Activated effector memory CD4-positive, alpha-beta T cell treated with anti-CD3 and anti-CD28 coated beads, Interleukin-2, amount 50 U/mL, for 16 hours (primary cell): ENCODE measurements at regions not wholly inside any gene's neighbourhood (a gene's known extent, or its start where the extent isn't known, plus 50 kb on each side); places are given as distances from the start of the nearest gene placed in this dataset.

Source experiments
- DNase-seq: peaks from one replicate; pipeline ENCODE4 v3.0.0-alpha.2; 2020

- no peak for DNase-seq
These were observed 124.4 kb downstream of the FBXO15 start for GRCh38 chr18:74023220-74023619.

DNA sequence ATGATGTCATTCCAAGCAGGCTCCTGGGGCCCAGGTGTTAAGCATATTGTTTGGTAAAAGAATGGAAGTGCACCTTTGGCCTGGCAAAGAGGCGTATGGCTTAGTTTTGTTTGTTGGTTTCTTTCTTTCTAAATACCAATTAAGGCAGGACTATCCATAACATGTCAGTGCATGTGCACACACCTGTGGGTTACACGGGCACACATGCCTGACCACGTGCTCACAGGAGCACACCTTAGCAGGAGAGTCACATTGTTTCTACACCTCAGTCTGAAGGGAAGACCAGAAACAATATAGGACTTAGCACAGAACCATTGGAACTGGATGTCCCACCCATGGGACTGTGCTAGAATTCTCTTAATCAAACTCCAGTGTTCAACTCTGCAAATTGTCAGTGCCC, 127.8 kb downstream of the FBXO15 start:
- DNase-seq: no peak

DNA sequence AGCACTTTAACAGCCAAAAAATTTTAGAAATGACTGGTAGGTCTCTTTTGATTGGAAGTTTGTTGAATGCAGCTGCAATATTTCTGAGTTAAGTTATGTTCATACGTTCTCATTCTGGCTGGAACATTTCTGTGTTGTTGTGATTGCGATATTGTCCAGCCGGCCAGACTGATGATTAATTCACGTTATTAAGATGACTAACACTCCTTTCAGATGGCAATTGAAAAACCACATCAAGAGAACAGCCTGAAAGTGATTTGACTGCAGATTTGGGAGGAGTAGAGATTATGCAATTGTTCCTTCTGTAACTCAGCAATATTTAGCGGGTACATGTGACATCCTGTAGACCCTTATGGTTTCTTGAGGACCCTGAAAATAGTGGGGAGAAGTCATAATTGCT, 133.7 kb downstream of the FBXO15 start:
- no peak for DNase-seq

DNA sequence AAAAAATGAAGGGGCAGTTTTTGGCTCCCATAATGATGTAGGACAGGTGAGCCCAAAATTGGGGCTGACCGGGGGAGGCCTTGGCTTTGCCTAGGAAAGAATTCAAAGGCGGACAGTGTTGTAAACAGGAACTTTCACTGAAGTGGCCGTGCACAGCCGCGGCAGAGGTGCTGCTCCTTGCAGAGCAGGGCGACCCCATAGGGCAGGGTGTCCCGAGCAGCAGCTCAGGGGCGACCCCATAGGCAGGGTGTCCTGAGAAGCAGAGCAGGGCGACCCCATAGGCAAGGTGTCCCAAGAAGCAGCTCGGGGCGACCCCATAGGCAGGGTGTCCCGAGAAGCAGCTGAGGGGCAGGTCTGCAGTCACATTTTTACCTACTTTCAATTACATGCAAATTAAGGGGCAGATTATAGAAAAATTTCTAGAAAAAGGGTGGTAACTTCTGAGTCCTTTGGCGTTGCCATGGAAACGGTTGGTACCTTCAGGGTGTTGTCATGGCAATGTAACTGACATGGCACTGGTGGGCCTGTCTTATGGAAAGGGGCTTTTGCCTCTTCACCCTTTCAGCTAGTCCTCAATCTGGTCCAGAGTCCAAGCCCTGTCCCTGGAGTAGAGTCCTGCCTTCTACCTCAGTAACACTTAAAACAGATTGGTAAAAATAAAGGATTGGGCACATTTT, 134.5 kb downstream of the FBXO15 start:
- DNase-seq: no peak

DNA sequence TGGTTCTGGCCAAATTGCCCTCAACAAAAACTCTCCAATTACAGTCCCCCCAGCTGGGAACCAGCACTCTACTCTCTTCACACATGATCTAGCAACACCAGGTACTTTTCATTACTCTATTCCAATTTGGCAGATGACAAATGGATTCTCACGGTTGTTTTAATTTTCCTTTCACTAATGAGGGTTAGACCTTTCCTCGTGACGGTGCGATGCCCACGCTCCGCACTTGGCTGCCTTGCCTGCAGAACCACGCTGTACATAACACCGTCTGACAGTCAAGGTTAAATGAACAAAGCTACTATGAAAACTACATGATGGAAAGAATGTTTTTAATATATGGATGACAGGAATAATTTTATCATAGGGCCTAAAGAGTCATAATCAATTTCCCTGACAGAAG, 141.5 kb downstream of the FBXO15 start:
- DNase-seq: no peak

- no peak for DNase-seq
These were observed 142.1 kb downstream of the FBXO15 start for GRCh38 chr18:74005320-74006109.

- DNase-seq: no peak
These were observed 155.2 kb downstream of the FBXO15 start for GRCh38 chr18:73992242-73993022.

- no peak for DNase-seq
These were observed 156.1 kb downstream of the FBXO15 start for GRCh38 chr18:73991570-73991969.

GRCh38 chr18:73990258-73990657, 157.4 kb downstream of the FBXO15 start:
- no peak for DNase-seq

- DNase-seq: no peak
These were observed 160.2 kb downstream of the FBXO15 start for GRCh38 chr18:73987247-73987980.

GRCh38 chr18:73986711-73987110, 160.9 kb downstream of the FBXO15 start:
- DNase-seq: no peak

- no peak for DNase-seq
These were observed 161.6 kb downstream of the FBXO15 start for GRCh38 chr18:73985855-73986625.

GRCh38 chr18:73983970-73984369, 163.7 kb downstream of the FBXO15 start:
- no peak for DNase-seq

DNA sequence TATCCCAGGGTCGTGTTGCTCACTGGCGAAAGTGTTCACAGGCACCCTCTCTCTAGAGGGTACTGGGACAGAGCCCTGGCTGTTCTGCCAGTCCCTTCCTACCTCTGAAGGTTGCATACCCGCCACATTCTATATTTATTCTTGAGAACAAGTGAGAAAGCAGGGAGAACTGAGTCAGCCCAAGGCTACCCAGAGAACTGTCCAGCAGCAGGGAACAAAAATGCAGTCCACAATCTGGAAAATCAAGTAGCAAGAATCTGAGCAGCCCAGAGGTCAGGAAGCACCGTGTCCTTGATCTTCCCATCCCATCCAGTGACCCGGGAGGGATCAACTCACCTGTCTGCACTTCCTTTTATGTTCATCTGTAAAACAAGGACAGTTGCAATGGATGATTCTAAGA, 164.1 kb downstream of the FBXO15 start:
- DNase-seq: no peak

DNA sequence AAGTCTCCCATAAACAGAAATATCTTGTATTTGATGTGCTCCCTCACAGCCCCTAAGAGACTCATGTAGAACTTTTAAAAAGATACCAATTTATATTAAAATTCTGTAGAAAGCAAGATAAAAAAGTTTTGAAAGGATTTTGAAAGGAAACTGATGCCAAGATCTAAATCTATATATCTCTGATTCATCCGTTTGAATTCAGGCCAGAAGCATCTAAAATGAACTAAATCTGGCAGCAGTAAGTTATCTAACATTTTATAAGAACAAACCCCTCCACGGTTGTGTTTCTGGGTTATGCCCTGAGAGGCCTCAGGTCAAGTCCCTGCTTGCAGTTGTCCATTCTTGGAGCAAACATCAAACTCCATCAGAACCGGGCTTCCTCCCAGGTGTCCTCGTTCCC, 165.8 kb downstream of the FBXO15 start:
- DNase-seq: no peak

- DNase-seq: no peak
These were observed 167.2 kb downstream of the FBXO15 start for GRCh38 chr18:73980289-73980979.

- no peak for DNase-seq
These were observed 167.9 kb downstream of the FBXO15 start for GRCh38 chr18:73979742-73980141.

DNA sequence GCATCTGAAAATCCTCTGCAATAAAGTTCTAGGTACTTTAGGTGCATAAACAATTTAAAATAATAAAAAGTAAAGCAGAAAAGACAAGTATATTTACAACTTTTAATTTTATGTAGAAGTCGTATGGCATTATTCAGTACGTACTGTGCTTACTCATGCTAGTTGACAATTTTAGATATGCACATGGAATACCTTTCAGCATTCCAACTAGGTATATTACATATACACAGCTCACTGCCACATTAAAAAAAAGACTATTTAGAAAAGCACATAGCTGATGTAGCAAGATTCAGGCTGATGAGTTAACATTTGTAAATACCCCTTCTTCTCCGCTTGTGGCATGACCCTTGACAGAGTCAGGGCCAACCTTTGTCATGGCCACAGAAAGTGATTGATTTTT, 171.2 kb downstream of the FBXO15 start:
- DNase-seq: no peak

DNA sequence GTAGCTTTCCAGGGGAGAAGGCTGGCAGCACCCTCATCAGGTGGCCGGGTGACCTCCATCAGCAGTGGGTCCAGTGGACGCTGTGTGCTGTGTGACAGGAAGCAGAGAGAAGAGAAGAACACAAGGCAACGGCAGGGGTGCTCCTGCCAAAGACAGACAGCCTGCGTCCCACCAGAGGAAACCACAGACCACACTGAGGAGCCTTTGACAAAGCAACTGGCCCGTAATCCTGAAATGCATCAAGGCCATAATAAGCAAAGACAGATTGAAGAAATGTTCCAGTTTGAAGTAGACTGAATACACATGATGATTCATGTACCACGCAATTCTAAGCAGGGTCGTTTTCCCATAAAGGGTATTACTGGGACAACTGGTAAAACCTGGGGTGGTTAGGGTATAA, 172.4 kb downstream of the FBXO15 start:
- no peak for DNase-seq

DNA sequence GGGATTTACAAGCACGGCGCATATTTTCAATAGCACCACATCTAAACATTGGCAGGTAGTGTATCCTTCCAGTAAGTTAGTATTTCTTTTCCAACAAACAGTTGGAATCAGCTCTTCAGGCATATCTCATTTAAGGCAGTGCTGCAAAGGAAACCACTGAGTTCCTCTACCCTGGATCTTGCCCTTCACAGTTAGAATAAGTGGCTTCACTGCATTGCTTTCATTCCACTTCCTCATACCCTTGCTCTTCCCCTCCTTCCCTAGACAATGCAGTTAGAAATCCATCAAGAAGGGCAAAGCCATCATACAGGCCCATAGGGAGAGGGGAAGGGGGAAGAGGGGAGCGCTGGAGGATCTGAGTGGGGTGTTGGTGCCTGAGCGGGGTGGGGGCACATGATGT, 173.7 kb downstream of the FBXO15 start:
- no peak for DNase-seq

DNA sequence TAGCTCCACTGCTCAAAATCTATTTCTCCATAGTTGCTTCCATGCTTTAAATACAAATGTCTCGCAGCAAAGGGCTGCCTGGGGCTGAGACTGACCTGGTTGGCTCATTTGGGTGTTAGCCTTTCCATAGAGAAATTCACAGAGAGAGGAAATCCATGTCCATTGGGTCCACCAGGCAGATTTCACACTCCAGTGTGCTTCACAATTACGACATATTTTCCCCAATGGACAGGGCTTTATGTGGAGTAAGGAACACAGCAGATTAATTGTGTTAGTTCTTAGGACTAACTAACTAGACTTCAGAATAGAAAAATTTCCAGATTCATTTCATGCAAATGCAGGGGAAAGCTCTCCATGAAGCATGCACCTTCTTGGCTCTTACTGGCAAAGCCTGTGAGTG, 180.7 kb downstream of the FBXO15 start:
- no peak for DNase-seq

DNA sequence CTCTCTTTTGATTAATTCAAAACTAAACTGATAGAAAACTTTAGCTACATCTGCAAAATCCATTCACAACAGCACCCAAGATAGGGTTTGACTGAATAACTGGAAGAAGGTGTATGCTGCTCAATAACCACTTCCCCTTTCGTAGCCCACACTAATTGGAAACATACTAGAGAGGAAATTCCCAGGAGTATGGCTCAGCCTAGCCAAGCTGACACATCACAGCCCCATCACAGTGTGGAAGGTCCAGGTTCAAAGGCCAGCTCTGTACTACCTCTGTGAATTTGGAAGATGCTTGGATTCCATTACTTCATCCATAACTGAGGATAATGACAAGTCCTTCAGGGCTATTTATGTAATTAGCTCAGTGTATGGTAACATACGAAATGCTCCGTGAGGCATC, 185.4 kb downstream of the FBXO15 start:
- no peak for DNase-seq
